H1 (cell line): ENCODE measurements at regions not wholly inside any gene's neighbourhood (a gene's known extent, or its start where the extent isn't known, plus 50 kb on each side); places are given as distances from the start of the nearest gene placed in this dataset.

Experiments
- CBX8 ChIP-seq: fragments of 300-800, 300-1000 bp; sonication (generic); IDR thresholded peaks from 2 replicates; pipeline ENCODE4 v1.7.1; 2016; ENCODE audit warnings: low read depth, low read length, borderline replicate concordance
- EGR1 ChIP-seq: IDR thresholded peaks from 2 replicates; pipeline ENCODE4 v1.6.1; 2011; ENCODE audit warnings: low read depth, low read length, borderline replicate concordance
- HDAC6 ChIP-seq: IDR thresholded peaks from one replicate; pipeline ENCODE4 v1.7.1; 2012; ENCODE audit warnings: low read depth, mild to moderate bottlenecking, inconsistent platforms, low read length, moderate library complexity
- MAX ChIP-seq: IDR thresholded peaks from 2 replicates; pipeline ENCODE4 v1.6.1; 2012; ENCODE audit warnings: inconsistent platforms
- POLR2A ChIP-seq, 2 experiments: IDR thresholded peaks; 1 replicate in 1 of 2; 2 replicates in 1 of 2; pipeline ENCODE4 v1.6.1; 2011; ENCODE audit warnings: low read depth in 2 of 2, low read length in 2 of 2, mild to moderate bottlenecking in 2 of 2; ENCODE audit errors: control extremely low read depth in 1 of 2
- SIX5 ChIP-seq: IDR thresholded peaks from 2 replicates; pipeline ENCODE4 v1.6.1; 2011; ENCODE audit warnings: mild to moderate bottlenecking, low read depth, low read length
- SP4 ChIP-seq: IDR thresholded peaks from 2 replicates; pipeline ENCODE4 v1.6.1; 2012; ENCODE audit warnings: low read length, inconsistent platforms
- TF ChIP-seq, protein P1 (sequence below), 3 experiments: IDR thresholded peaks; 1 replicate in 2 of 3; 2 replicates in 1 of 3; pipeline versions ENCODE4 v1.5.1 to v1.6.1; 2011; ENCODE audit warnings: low read length in 3 of 3, mild to moderate bottlenecking in 3 of 3, inconsistent platforms in 2 of 3, low read depth in 1 of 3, moderate library complexity in 1 of 3; ENCODE audit not compliant: insufficient read depth in 1 of 3; ENCODE audit errors: control extremely low read depth in 1 of 3

DNA sequence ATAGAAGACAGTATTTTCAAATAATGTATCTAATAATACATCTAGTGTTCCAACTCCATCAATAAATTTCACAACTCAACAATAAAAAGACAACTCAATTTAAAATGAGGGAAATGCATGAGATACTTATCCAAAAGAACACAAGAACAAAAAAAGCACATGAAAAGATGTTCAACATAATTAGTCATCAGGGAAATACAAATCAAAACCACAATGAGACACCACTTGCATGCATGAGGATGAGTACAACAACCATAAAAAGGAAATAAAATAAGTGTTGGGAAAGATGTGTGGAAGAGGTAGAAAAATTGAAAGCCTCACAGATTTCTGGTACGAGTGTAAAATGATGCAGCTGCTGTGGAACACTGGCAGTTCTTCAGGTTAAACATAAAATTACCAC, 111.6 kb upstream of the PTPRZ1 start:
- TF ChIP-seq CBX8: no peak
- TF ChIP-seq, protein P1, sequence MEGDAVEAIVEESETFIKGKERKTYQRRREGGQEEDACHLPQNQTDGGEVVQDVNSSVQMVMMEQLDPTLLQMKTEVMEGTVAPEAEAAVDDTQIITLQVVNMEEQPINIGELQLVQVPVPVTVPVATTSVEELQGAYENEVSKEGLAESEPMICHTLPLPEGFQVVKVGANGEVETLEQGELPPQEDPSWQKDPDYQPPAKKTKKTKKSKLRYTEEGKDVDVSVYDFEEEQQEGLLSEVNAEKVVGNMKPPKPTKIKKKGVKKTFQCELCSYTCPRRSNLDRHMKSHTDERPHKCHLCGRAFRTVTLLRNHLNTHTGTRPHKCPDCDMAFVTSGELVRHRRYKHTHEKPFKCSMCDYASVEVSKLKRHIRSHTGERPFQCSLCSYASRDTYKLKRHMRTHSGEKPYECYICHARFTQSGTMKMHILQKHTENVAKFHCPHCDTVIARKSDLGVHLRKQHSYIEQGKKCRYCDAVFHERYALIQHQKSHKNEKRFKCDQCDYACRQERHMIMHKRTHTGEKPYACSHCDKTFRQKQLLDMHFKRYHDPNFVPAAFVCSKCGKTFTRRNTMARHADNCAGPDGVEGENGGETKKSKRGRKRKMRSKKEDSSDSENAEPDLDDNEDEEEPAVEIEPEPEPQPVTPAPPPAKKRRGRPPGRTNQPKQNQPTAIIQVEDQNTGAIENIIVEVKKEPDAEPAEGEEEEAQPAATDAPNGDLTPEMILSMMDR (IDR thresholded peaks at IDR 0.05; ENCODE audit: control extremely low read depth in 1 of 3, insufficient read depth in 1 of 3, low read depth in 1 of 3, low read length in 3 of 3): no peak
- no peak for TF ChIP-seq SP4
- TF ChIP-seq HDAC6: no peak
- no peak for TF ChIP-seq SIX5
- TF ChIP-seq EGR1: no peak
- TF ChIP-seq POLR2A (IDR thresholded peaks at IDR 0.05; ENCODE audit: control extremely low read depth in 1 of 2, low read depth in 2 of 2, low read length in 2 of 2): no peak
- no peak for TF ChIP-seq MAX
